ENCODE measurements at regions not wholly inside any gene's neighbourhood (a gene's known extent, or its start where the extent isn't known, plus 50 kb on each side); places are given as distances from the start of the nearest gene placed in this dataset.

DNA sequence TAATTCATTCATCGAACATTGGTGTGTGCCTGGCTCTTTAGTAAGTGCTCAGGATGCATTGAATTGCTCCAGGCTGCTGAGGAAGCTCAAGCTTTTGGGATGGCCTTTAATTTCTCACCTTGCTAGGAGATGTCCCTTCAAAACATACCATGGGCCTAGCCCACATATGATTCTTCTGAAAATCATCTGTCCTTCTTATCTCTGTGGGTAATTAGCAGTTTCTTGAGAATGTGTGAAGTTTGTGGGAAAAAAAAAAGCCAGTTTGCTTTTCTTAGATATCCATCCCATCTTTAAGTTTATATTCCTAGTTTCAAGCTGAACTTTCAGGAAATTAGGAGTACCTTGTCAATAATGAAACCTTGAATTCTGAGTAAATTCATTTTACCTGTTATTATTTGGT is 532.3 kb upstream of the SUCLG2 start:
- TF ChIP-seq, protein P1, sequence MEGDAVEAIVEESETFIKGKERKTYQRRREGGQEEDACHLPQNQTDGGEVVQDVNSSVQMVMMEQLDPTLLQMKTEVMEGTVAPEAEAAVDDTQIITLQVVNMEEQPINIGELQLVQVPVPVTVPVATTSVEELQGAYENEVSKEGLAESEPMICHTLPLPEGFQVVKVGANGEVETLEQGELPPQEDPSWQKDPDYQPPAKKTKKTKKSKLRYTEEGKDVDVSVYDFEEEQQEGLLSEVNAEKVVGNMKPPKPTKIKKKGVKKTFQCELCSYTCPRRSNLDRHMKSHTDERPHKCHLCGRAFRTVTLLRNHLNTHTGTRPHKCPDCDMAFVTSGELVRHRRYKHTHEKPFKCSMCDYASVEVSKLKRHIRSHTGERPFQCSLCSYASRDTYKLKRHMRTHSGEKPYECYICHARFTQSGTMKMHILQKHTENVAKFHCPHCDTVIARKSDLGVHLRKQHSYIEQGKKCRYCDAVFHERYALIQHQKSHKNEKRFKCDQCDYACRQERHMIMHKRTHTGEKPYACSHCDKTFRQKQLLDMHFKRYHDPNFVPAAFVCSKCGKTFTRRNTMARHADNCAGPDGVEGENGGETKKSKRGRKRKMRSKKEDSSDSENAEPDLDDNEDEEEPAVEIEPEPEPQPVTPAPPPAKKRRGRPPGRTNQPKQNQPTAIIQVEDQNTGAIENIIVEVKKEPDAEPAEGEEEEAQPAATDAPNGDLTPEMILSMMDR (IDR thresholded peaks at IDR 0.05): no peak
- TF ChIP-seq POLR2A (IDR thresholded peaks at IDR 0.05; ENCODE audit: low read depth): no peak
